ENCODE measurements at regions not wholly inside any gene's neighbourhood (a gene's known extent, or its start where the extent isn't known, plus 50 kb on each side); places are given as distances from the start of the nearest gene placed in this dataset.

- DNase-seq (ENCODE audit: low spot score): no peak
These were observed 158.2 kb upstream of the E2F8 start for GRCh38 chr11:19398772-19399527.

- DNase-seq (ENCODE audit: low spot score): no peak
These were observed 157.5 kb upstream of the E2F8 start for GRCh38 chr11:19398273-19398672.

DNA sequence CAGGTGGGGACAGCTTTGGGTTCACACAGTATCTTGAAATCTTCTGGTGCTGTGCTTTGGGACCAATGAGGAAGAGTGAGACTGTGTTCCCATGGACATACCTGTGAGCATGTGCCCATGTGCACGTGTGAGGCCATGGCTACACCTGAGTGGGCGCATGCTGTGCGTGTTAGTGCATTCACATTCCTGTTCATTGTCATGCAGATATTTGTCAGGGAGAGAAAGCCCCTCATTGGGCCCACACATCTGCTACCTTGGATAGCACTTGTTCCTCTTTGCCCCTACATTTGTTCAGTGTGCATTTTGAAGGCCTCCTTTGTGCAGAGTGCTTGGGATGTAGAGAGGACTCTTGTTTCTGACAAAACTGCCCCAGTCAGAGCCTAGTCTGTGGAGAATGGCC lies 154.3 kb upstream of the E2F8 start:
- no peak for DNase-seq (ENCODE audit: low spot score)

DNA sequence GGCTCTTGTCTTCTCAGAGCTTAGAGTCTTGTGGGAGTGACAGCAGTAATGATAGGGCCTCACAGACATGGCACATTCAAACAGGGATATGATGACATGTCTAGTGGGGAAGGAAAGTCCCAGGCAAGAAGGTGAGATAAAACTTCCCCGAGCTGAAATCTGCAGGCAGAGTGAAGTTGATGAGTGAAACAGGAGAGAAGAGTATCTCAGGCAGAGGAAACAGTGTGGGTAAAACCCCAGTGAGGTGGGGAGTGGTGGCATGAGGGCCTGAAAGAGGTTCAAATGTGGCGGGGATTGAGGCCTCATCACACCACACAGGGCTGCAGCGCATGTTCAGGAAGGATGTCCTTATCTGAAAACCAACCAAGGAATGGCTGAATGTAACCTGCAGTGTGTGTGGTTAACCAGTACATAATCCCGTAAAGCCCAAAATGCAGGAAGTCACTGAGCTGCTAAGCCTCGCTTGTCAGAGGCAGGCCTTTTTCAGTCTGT lies 153.8 kb upstream of the E2F8 start:
- DNase-seq (ENCODE audit: low spot score): no peak

- no peak for DNase-seq (ENCODE audit: low spot score)
These were observed 153.2 kb upstream of the E2F8 start for GRCh38 chr11:19393941-19394340.

GRCh38 chr11:19392847-19393518 lies 152.2 kb upstream of the E2F8 start:
- no peak for DNase-seq (ENCODE audit: low spot score)

- no peak for DNase-seq (ENCODE audit: low spot score)
These were observed 151.6 kb upstream of the E2F8 start for GRCh38 chr11:19392321-19392720.

DNA sequence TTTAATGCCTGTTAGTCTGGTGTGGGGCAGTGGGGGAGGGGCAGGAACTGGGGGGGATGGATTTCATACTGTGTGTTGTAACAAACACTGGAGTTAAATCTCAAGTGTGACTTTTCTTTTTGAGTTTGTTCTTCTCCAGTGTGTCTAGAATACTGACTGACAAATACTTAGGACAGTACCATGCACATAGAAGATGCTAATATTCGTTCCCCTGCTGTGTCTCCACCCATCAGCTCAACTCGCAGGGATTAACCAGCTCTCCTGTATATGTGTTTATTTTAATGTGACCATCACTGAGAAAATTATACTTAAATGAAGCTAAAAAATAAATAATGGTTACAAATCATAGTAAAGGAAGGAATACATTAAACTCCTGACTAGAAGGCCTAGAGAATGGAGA lies 150.9 kb upstream of the E2F8 start:
- no peak for DNase-seq (ENCODE audit: low spot score)

DNA sequence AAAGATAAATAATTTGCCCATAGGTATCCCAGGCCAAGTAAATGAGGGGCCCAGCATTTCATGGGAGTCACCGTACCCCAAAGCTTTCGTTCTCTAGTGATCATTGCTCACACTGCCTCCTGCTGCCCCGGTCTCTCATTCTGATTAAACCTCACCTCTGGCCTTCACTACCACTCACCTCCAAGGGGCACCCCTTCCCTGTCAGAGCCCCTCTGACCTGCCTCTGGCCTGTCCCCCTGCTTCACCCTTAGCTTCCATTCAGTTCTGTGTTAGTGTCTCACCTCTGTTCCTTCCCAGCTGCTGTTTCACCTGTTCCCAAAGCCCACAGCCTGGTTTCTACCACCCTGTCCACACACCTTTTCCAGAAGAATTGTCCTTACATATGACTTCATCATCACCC lies 150.3 kb upstream of the E2F8 start:
- DNase-seq (ENCODE audit: low spot score): no peak

- DNase-seq (ENCODE audit: low spot score): no peak
These were observed 149.1 kb upstream of the E2F8 start for GRCh38 chr11:19389787-19390303.

- DNase-seq (ENCODE audit: low spot score): no peak
These were observed 141.4 kb upstream of the E2F8 start for GRCh38 chr11:19382131-19382611.

GRCh38 chr11:19380375-19380774 lies 139.6 kb upstream of the E2F8 start:
- DNase-seq (ENCODE audit: low spot score): no peak

GRCh38 chr11:19379465-19379864 lies 138.7 kb upstream of the E2F8 start:
- DNase-seq (ENCODE audit: low spot score): no peak

DNA sequence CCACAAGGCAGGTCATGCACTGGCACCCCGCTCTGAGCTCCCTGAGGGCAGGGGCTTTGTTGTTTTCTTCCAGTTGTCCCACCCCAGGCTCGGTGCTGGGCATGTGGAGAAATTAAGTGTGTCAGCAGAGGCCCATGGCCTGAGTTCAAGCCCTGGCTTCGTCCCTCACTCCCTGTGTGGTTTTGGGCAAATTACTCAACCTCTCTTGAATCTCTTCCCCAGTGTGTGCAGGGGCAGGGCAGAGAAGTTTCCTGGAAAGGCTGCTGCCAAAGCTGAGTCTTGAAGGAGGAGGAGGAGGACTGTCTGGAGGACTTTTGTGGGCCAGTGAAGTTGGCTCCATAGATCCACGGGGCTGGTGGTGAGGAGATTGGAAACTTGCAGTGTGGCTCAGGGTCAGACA lies 138.1 kb upstream of the E2F8 start:
- DNase-seq (ENCODE audit: low spot score): no peak

DNA sequence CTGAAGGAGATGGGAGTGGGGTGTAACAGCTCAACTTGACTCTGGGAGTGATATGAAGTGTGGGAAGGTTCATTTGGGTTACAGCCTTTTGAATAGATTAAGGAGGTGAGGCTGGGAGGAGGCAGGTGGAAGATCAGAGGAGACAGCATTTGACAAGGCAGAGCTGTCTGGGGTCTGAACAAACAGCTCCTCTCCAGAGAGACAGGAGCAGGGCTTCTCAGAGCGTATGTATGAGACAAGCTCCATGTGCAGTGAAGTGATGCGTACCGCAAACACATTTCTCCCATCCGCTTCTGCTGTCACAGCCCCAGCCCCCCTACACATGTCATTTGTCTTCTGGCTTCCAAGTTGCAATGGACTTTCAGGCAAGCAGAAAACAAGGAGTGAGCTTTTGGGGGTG lies 137.1 kb upstream of the E2F8 start:
- no peak for DNase-seq (ENCODE audit: low spot score)

DNA sequence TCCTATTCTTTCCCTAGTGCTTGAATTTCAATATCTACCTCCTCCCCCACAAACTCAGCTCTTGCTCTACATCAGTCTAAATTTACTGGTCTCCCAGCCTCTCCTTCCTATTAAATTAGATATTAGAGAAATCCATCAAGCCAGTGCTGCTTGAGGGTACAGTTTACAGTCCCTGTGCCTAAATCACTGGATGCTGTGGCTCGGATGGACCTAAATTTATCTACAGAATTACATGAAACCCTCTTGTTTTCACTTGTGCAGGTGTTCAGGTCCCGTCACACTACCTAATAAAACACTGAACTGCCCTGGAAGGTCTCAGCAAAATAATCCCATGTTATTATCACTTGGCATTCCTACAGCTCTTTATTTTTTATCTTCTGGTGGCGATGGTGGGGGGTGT lies 134.7 kb upstream of the E2F8 start:
- no peak for DNase-seq (ENCODE audit: low spot score)

DNA sequence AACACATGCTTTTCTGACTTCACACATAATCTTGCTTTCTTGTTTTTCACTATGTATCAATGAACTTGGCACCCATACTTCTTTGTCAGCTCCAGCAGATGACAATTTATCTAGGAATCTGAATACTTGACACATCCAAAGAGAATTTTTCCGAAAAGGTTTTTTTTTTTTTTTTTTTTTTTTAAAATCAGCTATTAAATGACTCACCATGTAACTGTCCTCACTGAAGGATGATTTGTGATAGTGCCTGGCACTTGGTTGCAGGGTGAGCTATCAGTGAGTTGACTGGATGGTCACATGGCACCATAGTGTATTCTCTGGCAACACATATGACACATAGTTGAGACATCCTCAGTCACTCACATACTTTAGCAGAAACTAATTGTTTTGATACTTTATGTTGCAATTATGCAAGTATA lies 133.4 kb upstream of the E2F8 start:
- DNase-seq (ENCODE audit: low spot score): no peak

GRCh38 chr11:19372381-19372780 lies 131.6 kb upstream of the E2F8 start:
- no peak for DNase-seq (ENCODE audit: low spot score)

DNA sequence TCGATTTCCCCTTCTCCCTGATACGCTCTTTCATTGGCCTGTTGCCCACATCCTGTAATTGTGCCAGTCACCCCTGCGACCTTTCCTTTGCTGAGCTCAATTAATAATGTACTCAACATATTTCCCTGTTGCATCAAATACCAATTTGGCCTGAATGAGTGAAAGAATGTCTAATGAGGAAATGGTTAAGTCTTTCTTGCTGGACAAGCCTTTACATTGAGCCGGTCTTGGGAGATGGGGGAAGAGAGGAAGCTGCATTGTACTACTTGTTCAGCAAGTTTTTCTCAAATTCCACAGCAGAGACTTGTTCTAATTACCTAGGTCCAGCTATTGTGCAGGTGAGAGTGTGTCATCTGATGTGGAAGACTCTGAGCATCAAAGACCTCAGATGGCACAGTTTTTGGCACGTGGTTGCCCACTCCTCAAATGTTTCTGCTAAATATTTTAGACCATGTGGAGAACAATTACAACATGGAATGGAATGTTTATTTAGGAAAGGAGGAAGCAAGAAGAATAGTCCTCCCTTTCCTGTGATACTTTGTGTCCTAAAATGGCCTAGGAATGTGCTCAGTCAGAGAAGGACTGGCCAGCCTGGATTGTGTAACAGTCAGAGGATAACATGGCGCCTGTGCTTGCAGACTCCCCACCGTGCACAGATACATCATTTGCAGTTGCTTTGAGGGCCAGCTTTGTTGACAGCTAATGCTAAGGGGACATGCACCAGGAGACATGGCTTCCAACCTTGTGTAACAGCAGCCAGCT lies 129.5 kb upstream of the E2F8 start:
- no peak for DNase-seq (ENCODE audit: low spot score)

DNA sequence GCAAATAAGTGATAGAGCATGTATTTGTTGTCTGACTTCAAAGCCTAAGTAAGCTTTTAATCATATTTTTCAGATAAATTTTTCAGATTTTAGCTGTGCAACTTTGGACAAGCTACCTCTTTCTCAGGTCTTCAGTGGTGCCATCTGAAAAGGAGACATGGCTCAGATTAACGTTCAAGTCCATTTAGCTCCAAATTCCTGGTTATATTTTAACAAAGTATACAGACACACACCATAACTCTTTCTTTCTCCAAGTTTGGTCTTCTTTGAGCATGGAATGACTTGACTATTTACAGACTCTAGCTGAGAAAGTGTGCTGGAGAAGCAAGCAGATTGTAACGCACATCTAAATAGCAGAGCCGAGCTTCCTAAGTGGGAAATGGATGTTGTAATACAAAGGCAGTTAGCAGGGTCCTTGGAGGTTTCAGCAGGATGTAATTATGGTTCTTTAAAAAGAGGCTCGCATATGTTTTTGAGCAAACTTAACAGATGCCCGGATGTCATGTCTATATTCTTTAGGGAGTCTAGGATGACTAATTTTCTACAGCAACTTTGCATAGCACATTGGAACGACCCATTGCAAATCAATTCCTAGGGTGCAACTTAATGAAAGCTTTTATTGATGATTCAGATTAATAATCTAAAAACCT lies 128.1 kb upstream of the E2F8 start:
- DNase-seq (ENCODE audit: low spot score): no peak

- DNase-seq (ENCODE audit: low spot score): no peak
These were observed 126.4 kb upstream of the E2F8 start for GRCh38 chr11:19366992-19367709.
